Esophagus muscularis mucosa (tissue), 4 donors: ENCODE measurements at regions not wholly inside any gene's neighbourhood (a gene's known extent, or its start where the extent isn't known, plus 50 kb on each side); places are given as distances from the start of the nearest gene placed in this dataset.

ENCODE experiments used
- DNase-seq: peaks from one replicate; pipeline ENCODE4 v3.0.0-alpha.2; 2017; ENCODE audit errors: extremely low spot score
- H3K27ac ChIP-seq, 4 donors: fragments of 200-600 bp; sonication (generic); replicated peaks in 1 of 4; 1 replicate in 3 of 4; 2 replicates in 1 of 4; pipeline ENCODE4 v1.5.1; 2016 to 2019; ENCODE audit warnings: mild to moderate bottlenecking in 1 of 4
- H3K27me3 ChIP-seq, 4 donors: fragments of 200-600 bp; sonication (generic); one replicate each; pipeline versions ENCODE4 v1.5.1 to v1.6.0; 2016 to 2019
- H3K36me3 ChIP-seq, 4 donors: fragments of 200-600 bp; sonication (generic); one replicate each; pipeline ENCODE4 v1.5.1; 2016 to 2019
- H3K4me1 ChIP-seq, 4 donors: fragments of 200-600 bp; sonication (generic); one replicate each; pipeline ENCODE4 v1.5.1; 2016 to 2019
- H3K4me3 ChIP-seq, 4 donors: fragments of 200-600 bp; sonication (generic); 1 replicate in 2 of 4; 2 replicates in 2 of 4; pipeline ENCODE4 v1.5.1; 2016 to 2019; ENCODE audit warnings: mild to moderate bottlenecking in 4 of 4, moderate library complexity in 1 of 4
- H3K9me3 ChIP-seq, 4 donors: fragments of 200-600 bp; sonication (generic); 1 replicate in 3 of 4; 2 replicates in 1 of 4; pipeline ENCODE4 v1.5.1; 2016 to 2019
- CTCF ChIP-seq, 3 experiments: fragments of 200-600 bp in 2 of 3; fragments of 450-650 bp in 1 of 3; sonication (generic) in 2 of 3; IDR thresholded peaks; one replicate each; pipeline ENCODE4 v1.5.1; 2017 to 2019; ENCODE audit warnings: antibody characterized with exemption in 3 of 3, mild to moderate bottlenecking in 2 of 3, moderate library complexity in 1 of 3
- EP300 ChIP-seq: sonication (generic); formaldehyde crosslinking; IDR thresholded peaks from one replicate; pipeline ENCODE4 v1.6.1; 2017; ENCODE audit warnings: antibody characterized with exemption
- POLR2A ChIP-seq: fragments of 450-650 bp; IDR thresholded peaks from one replicate; pipeline ENCODE4 v1.6.1; 2017; ENCODE audit warnings: antibody characterized with exemption, moderate library complexity, mild to moderate bottlenecking, low read depth
- POLR2AphosphoS5 ChIP-seq, 2 donors: sonication (generic); formaldehyde crosslinking; IDR thresholded peaks; one replicate each; pipeline ENCODE4 v1.6.1; 2017; ENCODE audit warnings: antibody characterized with exemption in 2 of 2
- WGBS: methylation state at CpG from one replicate; pipeline ENCODE4 v1.1.5; 2018; 5-methylcytosine and 5-hydroxymethylcytosine counted together
- intact Hi-C: fragments of 100-400 bp; cut with DNase I; formaldehyde crosslinking; loops from one replicate; pipeline ENCODE4 v1.15.1; 2023

GRCh38 chr2:136325844-136326331, 207.9 kb upstream of the CXCR4 start:
- H3K27ac ChIP-seq, result no peak overlapping the region
- intact Hi-C loops, result no loop called here
- no peaks in the 10 kb centered on the region for H3K4me1 ChIP-seq
- H3K4me3 ChIP-seq, result no peak overlapping the region
- no peaks in the 10 kb centered on the region for H3K9me3 ChIP-seq
- no peak for DNase-seq
- WGBS, result 88% methylated on average over 1 of the region's 1 CpG
- H3K27me3 ChIP-seq, result no peaks in the 10 kb centered on the region
- TF ChIP-seq POLR2AphosphoS5 (IDR thresholded peaks at IDR 0.05), result no peak
- no peak for TF ChIP-seq EP300
- TF ChIP-seq CTCF (IDR thresholded peaks at IDR 0.05), result no peak
- no peak for TF ChIP-seq POLR2A
- no peaks in the 10 kb centered on the region for H3K36me3 ChIP-seq

- Histone ChIP-seq H3K4me3 (no peak overlapping the region), H3K9me3 (no peaks in the 10 kb centered on the region), H3K4me1 (no peaks in the 10 kb centered on the region), H3K27me3 (no peaks in the 10 kb centered on the region), H3K36me3 (no peaks in the 10 kb centered on the region), H3K27ac (no peak overlapping the region)
- 73% methylated on average over 3 of the region's 3 CpGs for WGBS
- no peak for DNase-seq
- TF ChIP-seq EP300 (no peak), POLR2AphosphoS5 (IDR thresholded peaks at IDR 0.05) (no peak), POLR2A (no peak), CTCF (IDR thresholded peaks at IDR 0.05) (no peak)
- intact Hi-C loops, result no loop called here
Measured at GRCh38 chr2:136324966-136325365, 207.0 kb upstream of the CXCR4 start.

- Histone ChIP-seq H3K4me1 (no peaks in the 10 kb centered on the region), H3K4me3 (no peak overlapping the region), H3K36me3 (no peaks in the 10 kb centered on the region), H3K27ac (no peak overlapping the region), H3K9me3 (no peaks in the 10 kb centered on the region), H3K27me3 (no peaks in the 10 kb centered on the region)
- no peak for DNase-seq
- 83% methylated on average over 7 of the region's 7 CpGs for WGBS
- intact Hi-C loops, result no loop called here
- no peak for TF ChIP-seq POLR2AphosphoS5 (IDR thresholded peaks at IDR 0.05)
- no peak for TF ChIP-seq EP300
- no peak for TF ChIP-seq POLR2A
- no peak for TF ChIP-seq CTCF (IDR thresholded peaks at IDR 0.05)
Measured at GRCh38 chr2:136323935-136324334, 206.0 kb upstream of the CXCR4 start.

- Histone ChIP-seq H3K27me3 (no peaks in the 10 kb centered on the region), H3K9me3 (no peaks in the 10 kb centered on the region), H3K4me3 (no peak overlapping the region), H3K27ac (no peak overlapping the region), H3K4me1 (no peaks in the 10 kb centered on the region), H3K36me3 (no peaks in the 10 kb centered on the region)
- DNase-seq, result no peak
- intact Hi-C loops, result no loop called here
- TF ChIP-seq EP300 (no peak), POLR2A (no peak), POLR2AphosphoS5 (IDR thresholded peaks at IDR 0.05) (no peak), CTCF (IDR thresholded peaks at IDR 0.05) (no peak)
- WGBS, result 54% methylated on average over 3 of the region's 3 CpGs
Measured at GRCh38 chr2:136323195-136323594, 205.2 kb upstream of the CXCR4 start.

- no peak for DNase-seq
- no peak overlapping the region for H3K27ac ChIP-seq
- intact Hi-C loops, result no loop called here
- TF ChIP-seq POLR2A (no peak), POLR2AphosphoS5 (IDR thresholded peaks at IDR 0.05) (no peak), EP300 (no peak), CTCF (IDR thresholded peaks at IDR 0.05) (no peak)
- H3K9me3 ChIP-seq, result no peaks in the 10 kb centered on the region
- H3K27me3 ChIP-seq, result no peaks in the 10 kb centered on the region
- WGBS, result 90% methylated on average over 2 of the region's 2 CpGs
- H3K4me1 ChIP-seq, result no peaks in the 10 kb centered on the region
- H3K36me3 ChIP-seq, result no peaks in the 10 kb centered on the region
- H3K4me3 ChIP-seq, result no peak overlapping the region
Measured at GRCh38 chr2:136322428-136322827, 204.5 kb upstream of the CXCR4 start.
